Ovary (tissue), 3 donors: ENCODE measurements at regions not wholly inside any gene's neighbourhood (a gene's known extent, or its start where the extent isn't known, plus 50 kb on each side); places are given as distances from the start of the nearest gene placed in this dataset.
"Not testable (repeated sequence)": the region's sequence is repeated elsewhere in the genome, so short reads cannot be mapped to it uniquely, and the experiment has no call there.

ENCODE experiments used
- EP300 ChIP-seq: sonication (generic); formaldehyde crosslinking; IDR thresholded peaks from one replicate; pipeline ENCODE4 v1.6.1; 2017; ENCODE audit warnings: antibody characterized with exemption
- POLR2A ChIP-seq: fragments of 450-650 bp; IDR thresholded peaks from one replicate; pipeline ENCODE4 v1.6.1; 2017; ENCODE audit warnings: antibody characterized with exemption, mild to moderate bottlenecking, moderate library complexity
- TF ChIP-seq, protein P1 (sequence below), 3 donors: fragments of 450-650 bp in 2 of 3; fragments of 200-600 bp in 1 of 3; IDR thresholded peaks; one replicate each; pipeline versions ENCODE4 v1.5.1 to v1.8.0; 2016 to 2022; ENCODE audit warnings: antibody characterized with exemption in 3 of 3, mild to moderate bottlenecking in 1 of 3
- donor health status: DM: no; HTN: no; CAD: no.

DNA sequence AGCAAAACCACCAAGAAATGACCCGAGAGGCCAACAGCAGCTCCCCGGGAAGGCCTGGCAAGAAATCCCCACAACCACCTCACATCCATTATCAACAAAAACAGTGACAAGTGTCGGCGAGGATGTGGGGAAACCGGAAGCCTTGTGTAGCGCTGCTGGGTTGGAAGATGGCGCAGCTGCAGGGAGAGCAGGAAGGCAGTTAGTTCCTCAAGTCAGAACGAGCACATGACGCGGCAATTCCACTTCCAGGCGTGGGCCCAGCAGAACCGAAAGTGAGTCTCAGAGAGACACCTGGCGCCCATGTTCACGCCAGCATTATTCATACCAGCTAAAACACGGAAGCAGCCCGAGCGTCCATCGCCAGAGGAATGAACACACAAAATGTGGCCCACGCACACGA, 5413.7 kb upstream of the TPTE start:
- TF ChIP-seq, protein P1, sequence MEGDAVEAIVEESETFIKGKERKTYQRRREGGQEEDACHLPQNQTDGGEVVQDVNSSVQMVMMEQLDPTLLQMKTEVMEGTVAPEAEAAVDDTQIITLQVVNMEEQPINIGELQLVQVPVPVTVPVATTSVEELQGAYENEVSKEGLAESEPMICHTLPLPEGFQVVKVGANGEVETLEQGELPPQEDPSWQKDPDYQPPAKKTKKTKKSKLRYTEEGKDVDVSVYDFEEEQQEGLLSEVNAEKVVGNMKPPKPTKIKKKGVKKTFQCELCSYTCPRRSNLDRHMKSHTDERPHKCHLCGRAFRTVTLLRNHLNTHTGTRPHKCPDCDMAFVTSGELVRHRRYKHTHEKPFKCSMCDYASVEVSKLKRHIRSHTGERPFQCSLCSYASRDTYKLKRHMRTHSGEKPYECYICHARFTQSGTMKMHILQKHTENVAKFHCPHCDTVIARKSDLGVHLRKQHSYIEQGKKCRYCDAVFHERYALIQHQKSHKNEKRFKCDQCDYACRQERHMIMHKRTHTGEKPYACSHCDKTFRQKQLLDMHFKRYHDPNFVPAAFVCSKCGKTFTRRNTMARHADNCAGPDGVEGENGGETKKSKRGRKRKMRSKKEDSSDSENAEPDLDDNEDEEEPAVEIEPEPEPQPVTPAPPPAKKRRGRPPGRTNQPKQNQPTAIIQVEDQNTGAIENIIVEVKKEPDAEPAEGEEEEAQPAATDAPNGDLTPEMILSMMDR (IDR thresholded peaks at IDR 0.05): not testable (repeated sequence)
- not testable (repeated sequence) for TF ChIP-seq EP300, POLR2A
